ENCODE measurements at regions not wholly inside any gene's neighbourhood (a gene's known extent, or its start where the extent isn't known, plus 50 kb on each side); places are given as distances from the start of the nearest gene placed in this dataset.
"Not testable (repeated sequence)": the region's sequence is repeated elsewhere in the genome, so short reads cannot be mapped to it uniquely, and the experiment has no call there.

GRCh38 chr6:102773636-102774035 lies 1380.1 kb downstream of the GRIK2 start:
- no peak for DNase-seq (ENCODE audit: low read depth)
- TF ChIP-seq CTCF (IDR thresholded peaks at IDR 0.05; ENCODE audit: insufficient read depth, low read depth, low read length, missing control alignments), result no peak
- no peak overlapping the region for H3K4me3 ChIP-seq (ENCODE audit: low read depth, low read length)

- no peak for TF ChIP-seq CTCF (IDR thresholded peaks at IDR 0.05; ENCODE audit: insufficient read depth, low read depth, low read length, missing control alignments)
- no peak for DNase-seq (ENCODE audit: low read depth)
Observed at GRCh38 chr6:102766963-102767362, 1373.5 kb downstream of the GRIK2 start.

GRCh38 chr6:102764317-102764716 lies 1370.8 kb downstream of the GRIK2 start:
- no peak for TF ChIP-seq CTCF (IDR thresholded peaks at IDR 0.05; ENCODE audit: insufficient read depth, low read depth, low read length, missing control alignments)
- H3K4me3 ChIP-seq (ENCODE audit: low read depth, low read length), result no peak overlapping the region
- no peak for DNase-seq (ENCODE audit: low read depth)

More at GRCh38 chr6:102766963-102767362, 1373.5 kb downstream of the GRIK2 start:
- H3K4me3 ChIP-seq (ENCODE audit: low read depth, low read length), result no peak overlapping the region

- TF ChIP-seq CTCF (IDR thresholded peaks at IDR 0.05; ENCODE audit: insufficient read depth, low read depth, low read length, missing control alignments), result no peak
- H3K4me3 ChIP-seq (ENCODE audit: low read depth, low read length), result no peak overlapping the region
- DNase-seq (ENCODE audit: low read depth), result no peak
Observed at GRCh38 chr6:102763891-102764290, 1370.4 kb downstream of the GRIK2 start.

- H3K4me3 ChIP-seq (ENCODE audit: low read depth, low read length), result no peak overlapping the region
- TF ChIP-seq CTCF (IDR thresholded peaks at IDR 0.05; ENCODE audit: insufficient read depth, low read depth, low read length, missing control alignments), result no peak
- no peak for DNase-seq (ENCODE audit: low read depth)
Observed at GRCh38 chr6:102761872-102762271, 1368.4 kb downstream of the GRIK2 start.

GRCh38 chr6:102759415-102759814 lies 1365.9 kb downstream of the GRIK2 start:
- TF ChIP-seq CTCF (IDR thresholded peaks at IDR 0.05; ENCODE audit: insufficient read depth, low read depth, low read length, missing control alignments), result no peak
- no peak for DNase-seq (ENCODE audit: low read depth)
- no peak overlapping the region for H3K4me3 ChIP-seq (ENCODE audit: low read depth, low read length)

- H3K4me3 ChIP-seq (ENCODE audit: low read depth, low read length); DNase-seq (ENCODE audit: low read depth): not testable (repeated sequence)
Observed at GRCh38 chr6:102758536-102758935, 1365.0 kb downstream of the GRIK2 start.
